Neural progenitor cell (in vitro differentiated cells): ENCODE measurements at regions not wholly inside any gene's neighbourhood (a gene's known extent, or its start where the extent isn't known, plus 50 kb on each side); places are given as distances from the start of the nearest gene placed in this dataset.

Source experiments
- DNase-seq: peaks from one replicate; pipeline ENCODE4 v3.0.0-alpha.2; 2016; ENCODE audit warnings: low spot score
- H2AFZ ChIP-seq: fragments of 200-600 bp; sonication (generic); replicated peaks from 2 replicates; pipeline ENCODE4 v1.6.1; 2016; ENCODE audit warnings: antibody characterized with exemption
- H3F3A ChIP-seq: fragments of 200-600 bp; sonication (generic); 2 replicates; pipeline ENCODE4 v1.6.1; 2016; ENCODE audit warnings: antibody characterized with exemption, low read depth
- H3K27ac ChIP-seq: fragments of 200-600 bp; sonication (generic); 2 replicates; pipeline ENCODE4 v1.5.1; 2016; ENCODE audit warnings: mild to moderate bottlenecking
- H3K27me3 ChIP-seq: fragments of 200-600 bp; sonication (generic); 2 replicates; pipeline ENCODE4 v1.6.1; 2016; ENCODE audit warnings: mild to moderate bottlenecking, moderate library complexity
- H3K36me3 ChIP-seq: fragments of 200-600 bp; sonication (generic); 2 replicates; pipeline ENCODE4 v1.5.1; 2016
- H3K4me1 ChIP-seq: fragments of 200-600 bp; sonication (generic); 2 replicates; pipeline ENCODE4 v1.6.1; 2016; ENCODE audit warnings: mixed run types
- H3K4me2 ChIP-seq: fragments of 200-600 bp; sonication (generic); 2 replicates; pipeline ENCODE4 v1.6.1; 2016
- H3K4me3 ChIP-seq: fragments of 200-600 bp; sonication (generic); 2 replicates; pipeline ENCODE4 v1.5.1; 2016
- H3K79me2 ChIP-seq: fragments of 200-600 bp; sonication (generic); 2 replicates; pipeline ENCODE4 v1.6.1; 2016; ENCODE audit warnings: low read depth
- H3K9ac ChIP-seq: fragments of 200-600 bp; sonication (generic); 2 replicates; pipeline ENCODE4 v1.6.1; 2016
- H3K9me3 ChIP-seq: fragments of 200-600 bp; sonication (generic); 2 replicates; pipeline ENCODE4 v1.5.1; 2016; ENCODE audit warnings: low read depth
- H4K20me1 ChIP-seq: fragments of 200-600 bp; sonication (generic); 2 replicates; pipeline ENCODE4 v1.6.1; 2016; ENCODE audit warnings: low read depth
- H3K27ac Mint-ChIP-seq: 3 replicates; pipeline ENCODE4 v1.8.0; 2021; ENCODE audit warnings: mixed read lengths
- H3K27me3 Mint-ChIP-seq: 2 replicates; pipeline ENCODE4 v1.8.0; 2022; ENCODE audit warnings: low read depth, mild to moderate bottlenecking, inconsistent platforms, moderate library complexity, mixed read lengths; ENCODE audit not compliant: insufficient read depth
- H3K36me3 Mint-ChIP-seq: 3 replicates; pipeline ENCODE4 v1.8.0; 2021; ENCODE audit warnings: mixed read lengths
- H3K4me1 Mint-ChIP-seq: 3 replicates; pipeline ENCODE4 v1.8.0; 2021; ENCODE audit warnings: mixed read lengths
- H3K4me3 Mint-ChIP-seq: 3 replicates; pipeline ENCODE4 v1.8.0; 2021; ENCODE audit warnings: mild to moderate bottlenecking, moderate library complexity, mixed read lengths
- H3K9me3 Mint-ChIP-seq: 3 replicates; pipeline ENCODE4 v1.8.0; 2020; ENCODE audit warnings: mixed read lengths
- EZH2 ChIP-seq: fragments of 200-600 bp; sonication (generic); IDR thresholded peaks from 2 replicates; pipeline ENCODE4 v1.6.1; 2017; ENCODE audit warnings: antibody characterized with exemption, mild to moderate bottlenecking, moderate library complexity
- EZH2phosphoT487 ChIP-seq: fragments of 200-600 bp; sonication (generic); IDR thresholded peaks from 2 replicates; pipeline ENCODE4 v1.6.1; 2017; ENCODE audit warnings: antibody characterized with exemption
- TF ChIP-seq, protein P1 (sequence below): fragments of 200-600 bp; sonication (generic); IDR thresholded peaks from 2 replicates; pipeline ENCODE4 v1.5.1; 2017; ENCODE audit warnings: antibody characterized with exemption, mild to moderate bottlenecking

DNA sequence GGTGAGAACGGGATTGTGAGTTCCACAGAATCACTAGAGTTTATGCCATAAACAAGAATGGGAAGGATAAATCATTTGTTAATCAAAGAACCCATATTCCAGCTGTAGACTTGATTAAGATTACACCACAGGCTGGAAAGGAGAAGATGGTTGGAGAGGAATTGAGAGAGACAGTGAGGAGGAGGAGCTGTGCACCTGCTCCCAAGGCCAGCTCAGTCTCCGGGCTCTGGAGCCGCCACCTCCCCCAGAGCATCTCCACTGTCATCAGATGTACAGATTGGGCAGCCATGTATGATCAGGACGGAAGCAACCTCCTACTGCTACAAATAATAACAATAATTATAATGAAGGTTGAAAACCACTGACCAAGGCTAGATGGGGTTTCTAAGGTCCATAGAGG, 170.0 kb downstream of the MINAR1 start:
- no peak overlapping the region for H3K4me2 ChIP-seq
- DNase-seq = no peak
- H3K4me1 ChIP-seq = no peaks in the 10 kb centered on the region
- no peaks in the 10 kb centered on the region for H3K9me3 ChIP-seq
- no peaks in the 10 kb centered on the region for H3K79me2 ChIP-seq
- TF ChIP-seq, protein P1, sequence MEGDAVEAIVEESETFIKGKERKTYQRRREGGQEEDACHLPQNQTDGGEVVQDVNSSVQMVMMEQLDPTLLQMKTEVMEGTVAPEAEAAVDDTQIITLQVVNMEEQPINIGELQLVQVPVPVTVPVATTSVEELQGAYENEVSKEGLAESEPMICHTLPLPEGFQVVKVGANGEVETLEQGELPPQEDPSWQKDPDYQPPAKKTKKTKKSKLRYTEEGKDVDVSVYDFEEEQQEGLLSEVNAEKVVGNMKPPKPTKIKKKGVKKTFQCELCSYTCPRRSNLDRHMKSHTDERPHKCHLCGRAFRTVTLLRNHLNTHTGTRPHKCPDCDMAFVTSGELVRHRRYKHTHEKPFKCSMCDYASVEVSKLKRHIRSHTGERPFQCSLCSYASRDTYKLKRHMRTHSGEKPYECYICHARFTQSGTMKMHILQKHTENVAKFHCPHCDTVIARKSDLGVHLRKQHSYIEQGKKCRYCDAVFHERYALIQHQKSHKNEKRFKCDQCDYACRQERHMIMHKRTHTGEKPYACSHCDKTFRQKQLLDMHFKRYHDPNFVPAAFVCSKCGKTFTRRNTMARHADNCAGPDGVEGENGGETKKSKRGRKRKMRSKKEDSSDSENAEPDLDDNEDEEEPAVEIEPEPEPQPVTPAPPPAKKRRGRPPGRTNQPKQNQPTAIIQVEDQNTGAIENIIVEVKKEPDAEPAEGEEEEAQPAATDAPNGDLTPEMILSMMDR = no peak
- TF ChIP-seq EZH2phosphoT487 (no peak), EZH2 (no peak)
- Mint-ChIP-seq H3K9me3 (no peaks in the 10 kb centered on the region), H3K4me1 (no peaks in the 10 kb centered on the region), H3K4me3 (no peak overlapping the region), H3K36me3 (no peaks in the 10 kb centered on the region), H3K27me3 (no peaks in the 10 kb centered on the region), H3K27ac (no peak overlapping the region)
- no peak overlapping the region for H2AFZ ChIP-seq
- H3K36me3 ChIP-seq = no peaks in the 10 kb centered on the region
- no peaks in the 10 kb centered on the region for H4K20me1 ChIP-seq
- H3K27ac ChIP-seq = no peak overlapping the region
- no peaks in the 10 kb centered on the region for H3K27me3 ChIP-seq
- no peaks in the 10 kb centered on the region for H3F3A ChIP-seq
- H3K4me3 ChIP-seq = no peak overlapping the region
- H3K9ac ChIP-seq = no peak overlapping the region

DNA sequence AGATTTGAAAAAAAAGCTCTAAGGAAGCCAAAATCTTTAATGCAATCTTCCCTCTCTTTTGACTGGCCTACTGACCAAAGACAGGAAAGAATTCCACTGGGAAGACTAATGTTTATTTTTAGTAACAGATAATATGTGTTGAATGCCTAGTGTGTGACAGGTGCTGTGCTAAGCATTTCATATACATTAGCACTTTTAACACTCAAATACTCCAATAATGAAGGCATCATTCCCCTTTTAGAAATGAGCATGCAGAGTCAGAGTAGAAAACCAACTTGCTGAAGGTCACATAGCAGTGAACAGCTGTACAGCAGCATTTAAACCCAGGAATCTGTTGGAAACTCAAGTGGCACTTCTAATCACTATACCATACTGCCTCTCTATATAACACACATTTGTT, 170.6 kb downstream of the MINAR1 start:
- no peak overlapping the region for H3K4me2 ChIP-seq
- H3K9me3 ChIP-seq = no peaks in the 10 kb centered on the region

DNA sequence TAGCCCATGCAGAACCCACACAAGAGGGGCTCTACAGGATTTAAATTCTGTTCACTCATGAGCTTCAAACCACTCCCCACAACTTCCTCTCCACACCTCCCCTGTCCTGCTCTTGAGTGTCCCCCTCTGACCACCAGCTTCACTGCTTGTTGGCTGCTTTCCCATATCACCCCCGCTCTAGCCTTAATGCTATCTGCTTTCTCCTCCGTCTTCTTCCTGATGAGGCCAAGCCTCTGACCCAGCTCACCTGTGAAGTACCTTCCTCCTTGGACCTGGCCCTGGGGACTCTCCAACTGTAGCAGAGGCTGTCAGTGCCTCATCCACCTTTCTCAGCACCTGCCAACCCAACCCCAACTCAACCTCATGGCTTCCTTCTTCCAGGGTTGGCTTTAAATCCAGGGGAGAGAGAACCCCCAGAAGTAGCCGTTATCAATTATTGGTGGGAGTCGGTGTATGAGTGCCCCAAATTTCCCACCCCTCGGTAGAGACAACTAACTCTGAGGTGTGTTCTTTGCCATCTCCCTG, 174.8 kb downstream of the MINAR1 start:
- H3K36me3 Mint-ChIP-seq = no peaks in the 10 kb centered on the region
- DNase-seq = no peak
- Histone ChIP-seq H3K9me3 (no peaks in the 10 kb centered on the region), H3K27ac (no peak overlapping the region), H4K20me1 (no peaks in the 10 kb centered on the region), H3K27me3 (no peaks in the 10 kb centered on the region), H3F3A (no peaks in the 10 kb centered on the region), H3K36me3 (no peaks in the 10 kb centered on the region), H3K4me2 (no peak overlapping the region), H3K9ac (no peak overlapping the region), H3K4me1 (no peaks in the 10 kb centered on the region), H3K4me3 (no peak overlapping the region), H2AFZ (no peak overlapping the region), H3K79me2 (no peaks in the 10 kb centered on the region)
- no peak overlapping the region for H3K27ac Mint-ChIP-seq
- no peak overlapping the region for H3K4me3 Mint-ChIP-seq
- peaks cover 5% of the 10 kb centered on the region for H3K27me3 Mint-ChIP-seq
- no peaks in the 10 kb centered on the region for H3K9me3 Mint-ChIP-seq
- TF ChIP-seq EZH2 (no peak), EZH2phosphoT487 (no peak)
- TF ChIP-seq, protein P1 = no peak
- no peaks in the 10 kb centered on the region for H3K4me1 Mint-ChIP-seq

More for the DNA sequence above, 170.6 kb downstream of the MINAR1 start:
- H3K9ac ChIP-seq = no peak overlapping the region
- no peaks in the 10 kb centered on the region for H3K36me3 ChIP-seq
- H3F3A ChIP-seq = no peaks in the 10 kb centered on the region
- Mint-ChIP-seq H3K27me3 (peaks cover 5% of the 10 kb centered on the region), H3K4me1 (no peaks in the 10 kb centered on the region), H3K27ac (no peak overlapping the region), H3K4me3 (no peak overlapping the region), H3K36me3 (no peaks in the 10 kb centered on the region), H3K9me3 (no peaks in the 10 kb centered on the region)
- TF ChIP-seq EZH2 (no peak), EZH2phosphoT487 (no peak)
- TF ChIP-seq, protein P1 = no peak
- no peaks in the 10 kb centered on the region for H3K79me2 ChIP-seq
- no peaks in the 10 kb centered on the region for H3K4me1 ChIP-seq
- no peak overlapping the region for H3K4me3 ChIP-seq
- H3K27me3 ChIP-seq = no peaks in the 10 kb centered on the region
- no peak for DNase-seq
- no peaks in the 10 kb centered on the region for H4K20me1 ChIP-seq
- no peak overlapping the region for H3K27ac ChIP-seq
- H2AFZ ChIP-seq = no peak overlapping the region
